ENCODE measurements at regions not wholly inside any gene's neighbourhood (a gene's known extent, or its start where the extent isn't known, plus 50 kb on each side); places are given as distances from the start of the nearest gene placed in this dataset.
A peak's percentile ranks its signal among the peaks of the same experiment; 100 is the strongest.

DNA sequence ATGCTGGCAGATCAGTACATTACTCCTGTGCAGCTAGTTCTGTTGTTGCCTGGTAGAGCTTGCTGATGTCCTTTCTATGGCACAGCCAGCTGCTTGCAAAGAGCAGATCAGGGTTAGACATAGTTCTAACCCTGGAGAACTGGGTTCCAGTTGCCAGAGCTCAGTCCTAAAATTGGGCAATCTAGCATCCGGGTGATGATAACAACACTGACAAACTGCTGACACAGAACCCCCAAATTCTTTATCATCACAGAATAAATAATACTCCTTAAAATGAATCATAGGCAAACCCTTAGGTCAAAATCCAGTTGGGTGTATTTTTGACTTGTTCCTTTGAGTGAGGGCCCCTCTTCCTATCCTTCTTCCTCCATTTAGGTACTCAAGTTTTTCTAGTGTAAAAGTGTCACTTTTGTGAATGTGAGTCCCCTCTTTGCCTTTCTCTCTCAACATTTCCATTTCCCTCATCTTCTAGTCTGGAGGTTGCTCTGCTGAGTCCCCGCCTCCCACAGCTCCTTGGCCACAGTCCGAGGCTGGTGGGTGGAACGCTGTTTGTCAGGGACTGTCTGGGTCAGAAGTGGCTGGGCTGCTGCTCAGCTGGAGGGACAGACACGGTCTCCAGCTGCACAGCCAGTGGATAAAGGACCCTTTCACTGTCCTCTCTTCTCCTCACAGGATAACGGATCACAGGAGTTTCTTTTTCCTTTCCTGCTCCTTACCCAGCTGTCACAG, 93.6 kb upstream of the RASGEF1B start:
- TF ChIP-seq, protein P1, sequence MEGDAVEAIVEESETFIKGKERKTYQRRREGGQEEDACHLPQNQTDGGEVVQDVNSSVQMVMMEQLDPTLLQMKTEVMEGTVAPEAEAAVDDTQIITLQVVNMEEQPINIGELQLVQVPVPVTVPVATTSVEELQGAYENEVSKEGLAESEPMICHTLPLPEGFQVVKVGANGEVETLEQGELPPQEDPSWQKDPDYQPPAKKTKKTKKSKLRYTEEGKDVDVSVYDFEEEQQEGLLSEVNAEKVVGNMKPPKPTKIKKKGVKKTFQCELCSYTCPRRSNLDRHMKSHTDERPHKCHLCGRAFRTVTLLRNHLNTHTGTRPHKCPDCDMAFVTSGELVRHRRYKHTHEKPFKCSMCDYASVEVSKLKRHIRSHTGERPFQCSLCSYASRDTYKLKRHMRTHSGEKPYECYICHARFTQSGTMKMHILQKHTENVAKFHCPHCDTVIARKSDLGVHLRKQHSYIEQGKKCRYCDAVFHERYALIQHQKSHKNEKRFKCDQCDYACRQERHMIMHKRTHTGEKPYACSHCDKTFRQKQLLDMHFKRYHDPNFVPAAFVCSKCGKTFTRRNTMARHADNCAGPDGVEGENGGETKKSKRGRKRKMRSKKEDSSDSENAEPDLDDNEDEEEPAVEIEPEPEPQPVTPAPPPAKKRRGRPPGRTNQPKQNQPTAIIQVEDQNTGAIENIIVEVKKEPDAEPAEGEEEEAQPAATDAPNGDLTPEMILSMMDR (IDR thresholded peaks at IDR 0.05), result no peak
- peak in 1 of 4 donors; percentile 34 for TF ChIP-seq POLR2A (IDR thresholded peaks at IDR 0.05)

Measured in esophagus squamous epithelium (tissue), 4 donors.